Esophagus muscularis mucosa (tissue), 4 donors: ENCODE measurements at regions not wholly inside any gene's neighbourhood (a gene's known extent, or its start where the extent isn't known, plus 50 kb on each side); places are given as distances from the start of the nearest gene placed in this dataset.

Experiments used
- DNase-seq: peaks from one replicate; pipeline ENCODE4 v3.0.0-alpha.2; 2017; ENCODE audit errors: extremely low spot score
- H3K27ac ChIP-seq, 4 donors: fragments of 200-600 bp; sonication (generic); replicated peaks in 1 of 4; 1 replicate in 3 of 4; 2 replicates in 1 of 4; pipeline ENCODE4 v1.5.1; 2016 to 2019; ENCODE audit warnings: mild to moderate bottlenecking in 1 of 4
- H3K27me3 ChIP-seq, 4 donors: fragments of 200-600 bp; sonication (generic); one replicate each; pipeline versions ENCODE4 v1.5.1 to v1.6.0; 2016 to 2019
- H3K36me3 ChIP-seq, 4 donors: fragments of 200-600 bp; sonication (generic); one replicate each; pipeline ENCODE4 v1.5.1; 2016 to 2019
- H3K4me1 ChIP-seq, 4 donors: fragments of 200-600 bp; sonication (generic); one replicate each; pipeline ENCODE4 v1.5.1; 2016 to 2019
- H3K4me3 ChIP-seq, 4 donors: fragments of 200-600 bp; sonication (generic); 1 replicate in 2 of 4; 2 replicates in 2 of 4; pipeline ENCODE4 v1.5.1; 2016 to 2019; ENCODE audit warnings: mild to moderate bottlenecking in 4 of 4, moderate library complexity in 1 of 4
- H3K9me3 ChIP-seq, 4 donors: fragments of 200-600 bp; sonication (generic); 1 replicate in 3 of 4; 2 replicates in 1 of 4; pipeline ENCODE4 v1.5.1; 2016 to 2019
- EP300 ChIP-seq: sonication (generic); formaldehyde crosslinking; IDR thresholded peaks from one replicate; pipeline ENCODE4 v1.6.1; 2017; ENCODE audit warnings: antibody characterized with exemption
- POLR2A ChIP-seq: fragments of 450-650 bp; IDR thresholded peaks from one replicate; pipeline ENCODE4 v1.6.1; 2017; ENCODE audit warnings: antibody characterized with exemption, moderate library complexity, mild to moderate bottlenecking, low read depth
- POLR2AphosphoS5 ChIP-seq, 2 donors: sonication (generic); formaldehyde crosslinking; IDR thresholded peaks; one replicate each; pipeline ENCODE4 v1.6.1; 2017; ENCODE audit warnings: antibody characterized with exemption in 2 of 2
- WGBS: methylation state at CpG from one replicate; pipeline ENCODE4 v1.1.5; 2018; 5-methylcytosine and 5-hydroxymethylcytosine counted together
- intact Hi-C: fragments of 100-400 bp; cut with DNase I; formaldehyde crosslinking; loops from one replicate; pipeline ENCODE4 v1.15.1; 2023
- TF ChIP-seq, protein P1 (sequence below), 3 experiments: fragments of 200-600 bp in 2 of 3; fragments of 450-650 bp in 1 of 3; sonication (generic) in 2 of 3; IDR thresholded peaks; one replicate each; pipeline ENCODE4 v1.5.1; 2017 to 2019; ENCODE audit warnings: antibody characterized with exemption in 3 of 3, mild to moderate bottlenecking in 2 of 3, moderate library complexity in 1 of 3

DNA sequence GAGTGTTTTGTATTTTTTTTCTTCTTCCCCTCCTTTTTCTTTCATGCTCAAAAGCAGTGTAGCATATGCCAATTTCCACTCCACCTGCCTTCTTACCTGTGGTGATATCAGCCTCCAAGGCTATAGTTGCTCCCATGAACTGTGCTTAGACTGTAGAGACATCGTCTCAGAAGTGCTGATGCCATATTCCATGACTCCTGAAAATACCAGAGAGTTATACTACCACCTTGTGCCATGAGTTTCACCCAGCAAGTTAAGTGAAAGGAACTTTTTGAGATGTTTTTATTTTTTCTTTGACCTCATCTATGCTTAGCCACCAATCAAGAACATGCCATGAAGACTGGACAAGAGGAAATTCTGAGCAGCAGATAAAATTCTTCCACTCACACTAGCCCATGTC is 142.8 kb upstream of the SEMA3E start:
- no peaks in the 10 kb centered on the region for H3K9me3 ChIP-seq
- no peaks in the 10 kb centered on the region for H3K4me1 ChIP-seq
- H3K36me3 ChIP-seq: no peaks in the 10 kb centered on the region
- DNase-seq: no peak
- TF ChIP-seq EP300 (no peak), POLR2A (no peak), POLR2AphosphoS5 (IDR thresholded peaks at IDR 0.05) (no peak)
- TF ChIP-seq, protein P1, sequence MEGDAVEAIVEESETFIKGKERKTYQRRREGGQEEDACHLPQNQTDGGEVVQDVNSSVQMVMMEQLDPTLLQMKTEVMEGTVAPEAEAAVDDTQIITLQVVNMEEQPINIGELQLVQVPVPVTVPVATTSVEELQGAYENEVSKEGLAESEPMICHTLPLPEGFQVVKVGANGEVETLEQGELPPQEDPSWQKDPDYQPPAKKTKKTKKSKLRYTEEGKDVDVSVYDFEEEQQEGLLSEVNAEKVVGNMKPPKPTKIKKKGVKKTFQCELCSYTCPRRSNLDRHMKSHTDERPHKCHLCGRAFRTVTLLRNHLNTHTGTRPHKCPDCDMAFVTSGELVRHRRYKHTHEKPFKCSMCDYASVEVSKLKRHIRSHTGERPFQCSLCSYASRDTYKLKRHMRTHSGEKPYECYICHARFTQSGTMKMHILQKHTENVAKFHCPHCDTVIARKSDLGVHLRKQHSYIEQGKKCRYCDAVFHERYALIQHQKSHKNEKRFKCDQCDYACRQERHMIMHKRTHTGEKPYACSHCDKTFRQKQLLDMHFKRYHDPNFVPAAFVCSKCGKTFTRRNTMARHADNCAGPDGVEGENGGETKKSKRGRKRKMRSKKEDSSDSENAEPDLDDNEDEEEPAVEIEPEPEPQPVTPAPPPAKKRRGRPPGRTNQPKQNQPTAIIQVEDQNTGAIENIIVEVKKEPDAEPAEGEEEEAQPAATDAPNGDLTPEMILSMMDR (IDR thresholded peaks at IDR 0.05): no peak
- H3K27ac ChIP-seq: no peak overlapping the region
- H3K4me3 ChIP-seq: no peak overlapping the region
- 65% methylated on average over 1 of the region's 1 CpG for WGBS
- intact Hi-C loops: no loop called here
- no peaks in the 10 kb centered on the region for H3K27me3 ChIP-seq

DNA sequence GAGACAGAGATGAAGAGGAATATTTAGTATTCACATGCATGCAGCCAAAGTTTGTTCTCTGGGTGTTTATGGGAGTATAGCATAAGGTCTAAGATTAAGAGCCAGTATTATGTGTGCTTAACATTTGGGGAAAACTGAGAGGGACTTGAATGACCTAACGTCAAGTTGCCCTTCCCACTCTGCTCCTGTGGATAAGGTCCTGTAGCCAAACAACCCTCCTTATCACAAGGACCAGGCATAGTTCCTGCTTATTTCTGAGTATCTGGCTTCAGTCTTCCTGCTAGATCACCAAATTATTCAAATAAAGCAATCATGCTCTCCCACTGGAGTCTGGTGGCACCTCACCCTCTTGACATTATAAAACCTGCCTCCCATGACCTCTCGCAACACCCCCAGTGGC is 137.9 kb upstream of the SEMA3E start:
- WGBS: 94% methylated on average over 2 of the region's 2 CpGs

DNA sequence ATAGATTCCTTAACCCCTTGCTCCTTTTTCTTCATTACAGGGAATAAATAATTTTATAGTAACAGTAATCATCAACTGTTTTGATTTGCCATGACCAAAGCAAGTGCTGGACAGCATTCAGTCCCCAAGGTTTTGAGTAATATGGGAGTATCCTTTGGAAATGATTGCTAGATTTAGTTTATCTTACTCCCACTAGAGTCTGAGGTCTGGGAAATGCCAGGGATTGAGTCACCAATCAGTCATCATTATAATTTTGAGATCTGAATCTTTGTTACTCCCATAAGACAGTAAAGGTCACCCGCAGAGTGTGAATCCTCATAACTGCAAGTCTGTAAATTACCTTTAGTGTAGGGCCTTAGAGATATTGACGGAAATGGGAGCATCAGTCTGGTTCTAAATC is 133.7 kb upstream of the SEMA3E start:
- H3K4me3 ChIP-seq: no peak overlapping the region
- no peak overlapping the region for H3K27ac ChIP-seq
- intact Hi-C loops: no loop called here
- WGBS: 91% methylated on average over 2 of the region's 2 CpGs
- no peak for DNase-seq
- H3K36me3 ChIP-seq: no peaks in the 10 kb centered on the region
- no peaks in the 10 kb centered on the region for H3K27me3 ChIP-seq
- no peaks in the 10 kb centered on the region for H3K4me1 ChIP-seq
- H3K9me3 ChIP-seq: no peaks in the 10 kb centered on the region
- TF ChIP-seq POLR2A: no peak
- no peak for TF ChIP-seq POLR2AphosphoS5 (IDR thresholded peaks at IDR 0.05)

More for the DNA sequence above, 137.9 kb upstream of the SEMA3E start:
- no peak for DNase-seq
- no peak overlapping the region for H3K4me3 ChIP-seq
- TF ChIP-seq POLR2AphosphoS5 (IDR thresholded peaks at IDR 0.05) (no peak), POLR2A (no peak), EP300 (no peak)
- TF ChIP-seq, protein P1 (IDR thresholded peaks at IDR 0.05): no peak
- H3K4me1 ChIP-seq: no peaks in the 10 kb centered on the region
- H3K36me3 ChIP-seq: no peaks in the 10 kb centered on the region
- intact Hi-C loops: no loop called here
- no peaks in the 10 kb centered on the region for H3K27me3 ChIP-seq
- no peaks in the 10 kb centered on the region for H3K9me3 ChIP-seq
- no peak overlapping the region for H3K27ac ChIP-seq

DNA sequence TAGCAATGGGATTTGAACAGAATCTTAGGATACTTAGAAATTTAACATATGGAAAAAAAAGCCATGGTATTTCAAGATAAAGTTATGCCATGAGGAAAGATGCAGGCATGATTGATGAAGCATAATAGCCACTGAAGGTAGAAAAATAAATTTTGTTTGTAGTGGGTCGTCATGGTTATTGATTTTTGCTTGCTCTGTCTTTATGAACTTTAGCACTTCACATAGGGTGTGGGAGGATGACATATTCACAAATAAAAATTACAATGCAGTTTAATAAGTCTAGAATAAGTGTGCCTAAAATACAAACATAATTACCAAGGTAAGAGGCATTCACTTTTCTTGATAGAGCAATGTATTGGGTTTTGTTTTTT is 129.1 kb upstream of the SEMA3E start:
- Histone ChIP-seq H3K4me3 (no peak overlapping the region), H3K27ac (no peak overlapping the region), H3K36me3 (no peaks in the 10 kb centered on the region), H3K4me1 (no peaks in the 10 kb centered on the region), H3K9me3 (peaks cover 0 to 3% (median 0%) of the 10 kb centered on the region in 4 donors), H3K27me3 (no peaks in the 10 kb centered on the region)
- TF ChIP-seq EP300 (no peak), POLR2AphosphoS5 (IDR thresholded peaks at IDR 0.05) (no peak), POLR2A (no peak)
- TF ChIP-seq, protein P1 (IDR thresholded peaks at IDR 0.05): no peak
- 69% methylated on average over 1 of the region's 1 CpG for WGBS
- no peak for DNase-seq
- intact Hi-C loops: no loop called here

DNA sequence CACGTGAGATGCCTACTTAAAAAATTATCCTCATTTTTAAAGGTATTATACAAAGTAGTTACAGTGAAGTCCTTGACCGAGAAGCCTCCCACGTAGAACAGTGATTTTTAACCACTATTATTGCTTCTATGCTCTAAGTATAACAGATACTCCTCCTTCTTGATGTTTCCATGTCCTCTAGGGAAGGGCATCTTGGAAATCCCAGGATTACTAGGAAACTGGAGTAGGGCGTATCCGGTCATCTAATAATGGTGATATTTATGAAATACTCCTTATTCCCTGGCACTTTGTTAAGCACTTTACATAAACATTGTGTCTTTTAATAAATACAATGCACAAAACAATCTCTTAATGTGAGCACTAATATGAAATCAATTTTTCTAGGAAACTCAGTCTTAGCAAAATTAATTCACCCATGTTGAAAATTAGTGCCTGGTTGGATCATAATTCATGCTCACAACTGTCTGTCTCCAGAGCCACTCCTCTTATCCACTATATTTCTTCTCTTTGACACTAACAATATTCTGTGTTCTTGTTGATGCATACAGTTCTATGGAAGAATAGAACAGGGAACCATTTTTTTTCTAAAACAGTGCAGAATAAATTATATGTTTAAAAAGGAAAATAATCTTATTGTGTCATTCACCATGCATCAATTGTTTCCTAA is 128.6 kb upstream of the SEMA3E start:
- TF ChIP-seq, protein P1 (IDR thresholded peaks at IDR 0.05): no peak
- no peak for TF ChIP-seq POLR2AphosphoS5 (IDR thresholded peaks at IDR 0.05)
- TF ChIP-seq EP300: no peak
- no peak for TF ChIP-seq POLR2A
- H3K27ac ChIP-seq: no peak overlapping the region
- no peak overlapping the region for H3K4me3 ChIP-seq
- H3K36me3 ChIP-seq: no peaks in the 10 kb centered on the region
- intact Hi-C loops: no loop called here
- no peaks in the 10 kb centered on the region for H3K4me1 ChIP-seq
- WGBS: 84% methylated on average over 5 of the region's 5 CpGs
- no peak for DNase-seq
- peaks cover 0 to 3% (median 0%) of the 10 kb centered on the region in 4 donors for H3K9me3 ChIP-seq
- no peaks in the 10 kb centered on the region for H3K27me3 ChIP-seq
